ENCODE measurements at regions not wholly inside any gene's neighbourhood (a gene's known extent, or its start where the extent isn't known, plus 50 kb on each side); places are given as distances from the start of the nearest gene placed in this dataset.

GRCh38 chr11:42595876-42596275 is 715.9 kb upstream of the API5 start:
- TF ChIP-seq CTCF (IDR thresholded peaks at IDR 0.05; ENCODE audit: low read length) (no peak), EZH2 (optimal IDR thresholded peaks at IDR 0.05; ENCODE audit: low read depth, low read length) (no peak), EZH2phosphoT487 (IDR thresholded peaks at IDR 0.05; ENCODE audit: low read length) (no peak)

Data from MM.1S (cell line).